ENCODE measurements at regions not wholly inside any gene's neighbourhood (a gene's known extent, or its start where the extent isn't known, plus 50 kb on each side); places are given as distances from the start of the nearest gene placed in this dataset.

GRCh38 chr2:20520128-20520527 is 73.3 kb downstream of the RHOB start:
- no peak for TF ChIP-seq CTCF (IDR thresholded peaks at IDR 0.05)
- no peak for TF ChIP-seq POLR2A (IDR thresholded peaks at IDR 0.05; ENCODE audit: low read depth)
